Aorta (tissue), 5 donors: ENCODE measurements at regions not wholly inside any gene's neighbourhood (a gene's known extent, or its start where the extent isn't known, plus 50 kb on each side); places are given as distances from the start of the nearest gene placed in this dataset.

Experiments used
- ATAC-seq: fragments of 200-7000 bp; cut with Tn5 transposase; one replicate; pipeline ENCODE4 v1.9.1; 2022; ENCODE audit warnings: moderate library complexity; ENCODE audit not compliant: low FRiP score
- DNase-seq, 2 donors: peaks; one replicate each; pipeline ENCODE4 v3.0.0-alpha.2; 2020
- H3K27ac ChIP-seq, 2 donors: one replicate each; pipeline ENCODE4 v1.5.1; 2013; ENCODE audit warnings: low read length in 2 of 2, mild to moderate bottlenecking in 2 of 2, moderate library complexity in 2 of 2, control low read depth in 1 of 2, inconsistent platforms in 1 of 2, low read depth in 1 of 2
- H3K27me3 ChIP-seq, 2 donors: one replicate each; pipeline ENCODE4 v1.6.1; 2013; ENCODE audit warnings: control low read depth in 1 of 2, low read length in 1 of 2, mild to moderate bottlenecking in 1 of 2, moderate library complexity in 1 of 2; ENCODE audit not compliant: insufficient read depth in 2 of 2, control insufficient read depth in 1 of 2
- H3K36me3 ChIP-seq, 2 donors: one replicate each; pipeline ENCODE4 v1.6.1; 2013; ENCODE audit warnings: control low read depth in 1 of 2, low read length in 1 of 2, mild to moderate bottlenecking in 1 of 2; ENCODE audit not compliant: insufficient read depth in 2 of 2, control insufficient read depth in 1 of 2
- H3K4me1 ChIP-seq, 2 donors: one replicate each; pipeline ENCODE4 v1.6.1; 2013; ENCODE audit warnings: low read length in 2 of 2, control low read depth in 1 of 2, mild to moderate bottlenecking in 1 of 2, moderate library complexity in 1 of 2; ENCODE audit not compliant: insufficient read depth in 2 of 2, control insufficient read depth in 1 of 2
- H3K4me3 ChIP-seq, 2 donors: one replicate each; pipeline ENCODE4 v1.5.1; 2013; ENCODE audit warnings: low read length in 2 of 2, control low read depth in 1 of 2, mild to moderate bottlenecking in 1 of 2
- H3K9me3 ChIP-seq: one replicate; pipeline ENCODE4 v1.6.1; 2013; ENCODE audit warnings: mild to moderate bottlenecking, low read length; ENCODE audit not compliant: control insufficient read depth
- WGBS, 2 donors: extraction: QIAGEN DNeasy Blood & Tissue Kit; methylation state at CpG; one replicate each; pipeline ENCODE4 v1.1.7; 2013; 5-methylcytosine and 5-hydroxymethylcytosine counted together
- intact Hi-C, 2 donors: fragments of 100-400 bp; cut with DNase I; formaldehyde crosslinking; loops; one replicate each; pipeline versions ENCODE4 v1.14.2 to v1.15.0; 2022
- donor health status: healthy with polysubstance abuse.
- donor health status: Bipolar disorder and iron deficiency.
- donor health status: DM: no; HTN: no; CAD: no.
- donor health status: DM: no; HTN: no; CAD: no.
- donor health status: DM: yes; HTN: yes; CAD: no.

GRCh38 chr7:18213652-18214051 is 186.0 kb upstream of the PRPS1L1 start:
- intact Hi-C loops: loop anchor here in 1 of 2 donors (10.0 kb wide), 1 partner anchor 121 kb away; no protein-coding TSS in a partner anchor
- no peak for ATAC-seq
- H3K4me3 ChIP-seq: no peak overlapping the region
- DNase-seq: no peak
- 93 to 95% methylated on average over 1 of the region's 1 CpG for WGBS, 2 donors
- H3K27me3 ChIP-seq: no peaks in the 10 kb centered on the region
- no peaks in the 10 kb centered on the region for H3K36me3 ChIP-seq
- no peaks in the 10 kb centered on the region for H3K4me1 ChIP-seq
- H3K9me3 ChIP-seq: no peaks in the 10 kb centered on the region
- H3K27ac ChIP-seq: no peak overlapping the region

- no peak for ATAC-seq
- intact Hi-C loops: loop anchor here in 1 of 2 donors (10.0 kb wide), 1 partner anchor 119 kb away; no protein-coding TSS in a partner anchor
- Histone ChIP-seq H3K27ac (no peak overlapping the region), H3K27me3 (no peaks in the 10 kb centered on the region), H3K9me3 (no peaks in the 10 kb centered on the region), H3K36me3 (no peaks in the 10 kb centered on the region), H3K4me3 (no peak overlapping the region), H3K4me1 (no peaks in the 10 kb centered on the region)
- DNase-seq: no peak
- WGBS, 2 donors: 96 to 100% methylated on average over 2 of the region's 2 CpGs
Observed at GRCh38 chr7:18216270-18216669, 188.6 kb upstream of the PRPS1L1 start.

- Histone ChIP-seq H3K9me3 (no peaks in the 10 kb centered on the region), H3K27me3 (no peaks in the 10 kb centered on the region), H3K4me1 (peaks cover 0 to 2% of the 10 kb centered on the region in 2 donors), H3K36me3 (no peaks in the 10 kb centered on the region), H3K27ac (no peak overlapping the region), H3K4me3 (no peak overlapping the region)
- ATAC-seq (no peak), DNase-seq (no peak)
- WGBS, 2 donors: 60 to 69% methylated on average over 2 of the region's 2 CpGs
- intact Hi-C loops: loop anchor here in 1 of 2 donors (10.0 kb wide), 1 partner anchor 137 kb away; no protein-coding TSS in a partner anchor
Observed at GRCh38 chr7:18221377-18222293, 194.0 kb upstream of the PRPS1L1 start.

GRCh38 chr7:18222636-18223035 is 195.0 kb upstream of the PRPS1L1 start:
- no peaks in the 10 kb centered on the region for H3K27me3 ChIP-seq
- no peak overlapping the region for H3K4me3 ChIP-seq
- H3K27ac ChIP-seq: no peak overlapping the region
- H3K36me3 ChIP-seq: no peaks in the 10 kb centered on the region
- intact Hi-C loops: loop anchor here in 1 of 2 donors (10.0 kb wide), 1 partner anchor 138 kb away; no protein-coding TSS in a partner anchor
- H3K9me3 ChIP-seq: no peaks in the 10 kb centered on the region
- H3K4me1 ChIP-seq: peaks cover 0 to 4% of the 10 kb centered on the region in 2 donors
- DNase-seq (no peak), ATAC-seq (no peak)

GRCh38 chr7:18224138-18224537 is 196.5 kb upstream of the PRPS1L1 start:
- Histone ChIP-seq H3K36me3 (no peaks in the 10 kb centered on the region), H3K4me3 (no peak overlapping the region), H3K27me3 (no peaks in the 10 kb centered on the region), H3K27ac (peak overlapping the region in 1 of 2 donors; percentile 55), H3K9me3 (no peaks in the 10 kb centered on the region), H3K4me1 (peaks cover 0 to 4% of the 10 kb centered on the region in 2 donors)
- ATAC-seq (no peak), DNase-seq (no peak)
- 96 to 99% methylated on average over 1 of the region's 1 CpG for WGBS, 2 donors
- intact Hi-C loops: loop anchor here in 1 of 2 donors (10.0 kb wide), 1 partner anchor 139 kb away; no protein-coding TSS in a partner anchor

- no peaks in the 10 kb centered on the region for H3K36me3 ChIP-seq
- H3K27ac ChIP-seq: no peak overlapping the region
- no peak overlapping the region for H3K4me3 ChIP-seq
- no peaks in the 10 kb centered on the region for H3K27me3 ChIP-seq
- H3K9me3 ChIP-seq: no peaks in the 10 kb centered on the region
- ATAC-seq (peak; percentile 58), DNase-seq (no peak)
- intact Hi-C loops: loop anchor here in 1 of 2 donors (10.0 kb wide), 1 partner anchor 140 kb away; no protein-coding TSS in a partner anchor
- peaks cover 0 to 4% of the 10 kb centered on the region in 2 donors for H3K4me1 ChIP-seq
Observed at GRCh38 chr7:18225067-18225466, 197.4 kb upstream of the PRPS1L1 start.

GRCh38 chr7:18226598-18226997 is 199.0 kb upstream of the PRPS1L1 start:
- no peak overlapping the region for H3K4me3 ChIP-seq
- peaks cover 0 to 4% of the 10 kb centered on the region in 2 donors for H3K4me1 ChIP-seq
- H3K9me3 ChIP-seq: no peaks in the 10 kb centered on the region
- no peaks in the 10 kb centered on the region for H3K27me3 ChIP-seq
- 96 to 100% methylated on average over 2 of the region's 2 CpGs for WGBS, 2 donors
- no peaks in the 10 kb centered on the region for H3K36me3 ChIP-seq
- intact Hi-C loops: loop anchor here in 1 of 2 donors (10.0 kb wide), 1 partner anchor 142 kb away; no protein-coding TSS in a partner anchor
- H3K27ac ChIP-seq: no peak overlapping the region
- ATAC-seq: no peak
- no peak for DNase-seq

- H3K4me3 ChIP-seq: no peak overlapping the region
- H3K27ac ChIP-seq: no peak overlapping the region
- no peaks in the 10 kb centered on the region for H3K9me3 ChIP-seq
- DNase-seq (no peak), ATAC-seq (no peak)
- H3K27me3 ChIP-seq: no peaks in the 10 kb centered on the region
- WGBS, 2 donors: 87 to 90% methylated on average over 2 of the region's 2 CpGs
- H3K36me3 ChIP-seq: no peaks in the 10 kb centered on the region
- H3K4me1 ChIP-seq: peaks cover 0 to 4% of the 10 kb centered on the region in 2 donors
- intact Hi-C loops: loop anchor here in 1 of 2 donors (10.0 kb wide), 1 partner anchor 144 kb away; no protein-coding TSS in a partner anchor
Observed at GRCh38 chr7:18228686-18229085, 201.0 kb upstream of the PRPS1L1 start.
